ENCODE measurements at regions not wholly inside any gene's neighbourhood (a gene's known extent, or its start where the extent isn't known, plus 50 kb on each side); places are given as distances from the start of the nearest gene placed in this dataset.

DNA sequence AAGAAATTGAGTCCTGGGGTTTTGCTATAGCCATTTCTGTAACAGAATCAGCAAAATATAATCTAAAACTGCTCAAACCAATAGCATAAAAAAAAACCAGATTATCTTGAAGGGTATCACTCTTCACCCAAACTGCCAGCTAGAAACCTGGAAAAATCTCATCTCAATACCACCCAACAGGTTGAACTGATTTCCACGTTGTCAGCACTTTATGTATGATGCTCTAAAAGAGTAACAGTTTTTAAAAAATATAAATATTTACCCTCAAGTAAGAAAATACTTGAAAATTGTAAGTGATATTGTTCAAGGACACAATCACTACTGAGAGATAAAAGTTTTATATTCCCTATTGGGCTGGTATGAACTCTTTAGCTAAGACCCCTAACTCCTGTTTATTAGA, 451.3 kb downstream of the EPHA3 start:
- TF ChIP-seq, protein P1, sequence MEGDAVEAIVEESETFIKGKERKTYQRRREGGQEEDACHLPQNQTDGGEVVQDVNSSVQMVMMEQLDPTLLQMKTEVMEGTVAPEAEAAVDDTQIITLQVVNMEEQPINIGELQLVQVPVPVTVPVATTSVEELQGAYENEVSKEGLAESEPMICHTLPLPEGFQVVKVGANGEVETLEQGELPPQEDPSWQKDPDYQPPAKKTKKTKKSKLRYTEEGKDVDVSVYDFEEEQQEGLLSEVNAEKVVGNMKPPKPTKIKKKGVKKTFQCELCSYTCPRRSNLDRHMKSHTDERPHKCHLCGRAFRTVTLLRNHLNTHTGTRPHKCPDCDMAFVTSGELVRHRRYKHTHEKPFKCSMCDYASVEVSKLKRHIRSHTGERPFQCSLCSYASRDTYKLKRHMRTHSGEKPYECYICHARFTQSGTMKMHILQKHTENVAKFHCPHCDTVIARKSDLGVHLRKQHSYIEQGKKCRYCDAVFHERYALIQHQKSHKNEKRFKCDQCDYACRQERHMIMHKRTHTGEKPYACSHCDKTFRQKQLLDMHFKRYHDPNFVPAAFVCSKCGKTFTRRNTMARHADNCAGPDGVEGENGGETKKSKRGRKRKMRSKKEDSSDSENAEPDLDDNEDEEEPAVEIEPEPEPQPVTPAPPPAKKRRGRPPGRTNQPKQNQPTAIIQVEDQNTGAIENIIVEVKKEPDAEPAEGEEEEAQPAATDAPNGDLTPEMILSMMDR (IDR thresholded peaks at IDR 0.05): no peak
- no peak for TF ChIP-seq POLR2A (IDR thresholded peaks at IDR 0.05)
